Activated T-helper 9 cell treated with anti-CD3 and anti-CD28 coated beads, Interleukin-2, amount 50 U/mL, for 16 hours (primary cell): ENCODE measurements at regions not wholly inside any gene's neighbourhood (a gene's known extent, or its start where the extent isn't known, plus 50 kb on each side); places are given as distances from the start of the nearest gene placed in this dataset.
"Not testable (repeated sequence)": the region's sequence is repeated elsewhere in the genome, so short reads cannot be mapped to it uniquely, and the experiment has no call there.

Experiments
- DNase-seq: peaks from one replicate; pipeline ENCODE4 v3.0.0-alpha.2; 2020; ENCODE audit warnings: low read depth

GRCh38 chr6:154602296-154602695, 91.8 kb upstream of the CNKSR3 start:
- no peak for DNase-seq

- no peak for DNase-seq
These were observed 92.2 kb upstream of the CNKSR3 start for GRCh38 chr6:154602708-154603107.

GRCh38 chr6:154604119-154604518, 93.6 kb upstream of the CNKSR3 start:
- DNase-seq: no peak

- no peak for DNase-seq
These were observed 94.8 kb upstream of the CNKSR3 start for GRCh38 chr6:154605178-154605881.

GRCh38 chr6:154605882-154606370, 95.4 kb upstream of the CNKSR3 start:
- no peak for DNase-seq

GRCh38 chr6:154606457-154606856, 96.0 kb upstream of the CNKSR3 start:
- DNase-seq: peak; percentile 81

GRCh38 chr6:154606860-154607259, 96.4 kb upstream of the CNKSR3 start:
- DNase-seq: no peak

GRCh38 chr6:154611241-154611640, 100.8 kb upstream of the CNKSR3 start:
- no peak for DNase-seq

- DNase-seq: no peak
These were observed 101.4 kb upstream of the CNKSR3 start for GRCh38 chr6:154611847-154612246.

GRCh38 chr6:154613137-154613676, 102.7 kb upstream of the CNKSR3 start:
- DNase-seq: no peak

GRCh38 chr6:154614101-154614500, 103.6 kb upstream of the CNKSR3 start:
- DNase-seq: no peak

- no peak for DNase-seq
These were observed 104.2 kb upstream of the CNKSR3 start for GRCh38 chr6:154614641-154615040.

GRCh38 chr6:154615483-154616025, 105.1 kb upstream of the CNKSR3 start:
- no peak for DNase-seq

- DNase-seq: no peak
These were observed 106.7 kb upstream of the CNKSR3 start for GRCh38 chr6:154617175-154617574.

GRCh38 chr6:154619146-154619545, 108.7 kb upstream of the CNKSR3 start:
- no peak for DNase-seq

- DNase-seq: no peak
These were observed 111.2 kb upstream of the CNKSR3 start for GRCh38 chr6:154621686-154622085.

- no peak for DNase-seq
These were observed 110.4 kb upstream of the SCAF8 start for GRCh38 chr6:154622618-154623336.

- no peak for DNase-seq
These were observed 109.8 kb upstream of the SCAF8 start for GRCh38 chr6:154623391-154623790.

- DNase-seq: no peak
These were observed 109.1 kb upstream of the SCAF8 start for GRCh38 chr6:154624038-154624599.

GRCh38 chr6:154624727-154625126, 108.5 kb upstream of the SCAF8 start:
- DNase-seq: not testable (repeated sequence)

GRCh38 chr6:154625721-154626120, 107.5 kb upstream of the SCAF8 start:
- no peak for DNase-seq

GRCh38 chr6:154629127-154629526, 104.1 kb upstream of the SCAF8 start:
- DNase-seq: no peak

GRCh38 chr6:154632119-154632518, 101.1 kb upstream of the SCAF8 start:
- DNase-seq: no peak
